ENCODE measurements at regions not wholly inside any gene's neighbourhood (a gene's known extent, or its start where the extent isn't known, plus 50 kb on each side); places are given as distances from the start of the nearest gene placed in this dataset.

GRCh38 chr1:99455760-99456159 lies 190.2 kb upstream of the PALMD start:
- no peak for TF ChIP-seq CTCF (IDR thresholded peaks at IDR 0.05; ENCODE audit: control extremely low read depth in 1 of 3, insufficient read depth in 1 of 3, low read depth in 1 of 3, low read length in 3 of 3)
- no peak for TF ChIP-seq CHD2 (IDR thresholded peaks at IDR 0.05; ENCODE audit: low read length)
- no peak for TF ChIP-seq EP300 (IDR thresholded peaks at IDR 0.05; ENCODE audit: borderline replicate concordance in 1 of 2, low read depth in 2 of 2, low read length in 2 of 2)
- TF ChIP-seq, protein P1, sequence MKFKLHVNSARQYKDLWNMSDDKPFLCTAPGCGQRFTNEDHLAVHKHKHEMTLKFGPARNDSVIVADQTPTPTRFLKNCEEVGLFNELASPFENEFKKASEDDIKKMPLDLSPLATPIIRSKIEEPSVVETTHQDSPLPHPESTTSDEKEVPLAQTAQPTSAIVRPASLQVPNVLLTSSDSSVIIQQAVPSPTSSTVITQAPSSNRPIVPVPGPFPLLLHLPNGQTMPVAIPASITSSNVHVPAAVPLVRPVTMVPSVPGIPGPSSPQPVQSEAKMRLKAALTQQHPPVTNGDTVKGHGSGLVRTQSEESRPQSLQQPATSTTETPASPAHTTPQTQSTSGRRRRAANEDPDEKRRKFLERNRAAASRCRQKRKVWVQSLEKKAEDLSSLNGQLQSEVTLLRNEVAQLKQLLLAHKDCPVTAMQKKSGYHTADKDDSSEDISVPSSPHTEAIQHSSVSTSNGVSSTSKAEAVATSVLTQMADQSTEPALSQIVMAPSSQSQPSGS (IDR thresholded peaks at IDR 0.05; ENCODE audit: low read length), result no peak
- no peak for TF ChIP-seq POLR2AphosphoS5 (IDR thresholded peaks at IDR 0.05; ENCODE audit: low read depth, low read length)
- no peak for TF ChIP-seq BCL11A (IDR thresholded peaks at IDR 0.05; ENCODE audit: low read depth in 2 of 2, low read length in 2 of 2)
- TF ChIP-seq POLR2A (IDR thresholded peaks at IDR 0.05; ENCODE audit: control extremely low read depth in 1 of 2, low read depth in 2 of 2, low read length in 2 of 2), result no peak
- no peak for TF ChIP-seq HDAC6 (IDR thresholded peaks at IDR 0.05; ENCODE audit: low read depth, low read length)
- TF ChIP-seq ASH2L (IDR thresholded peaks at IDR 0.05; ENCODE audit: low read length), result no peak
- no peak for TF ChIP-seq BRCA1 (IDR thresholded peaks at IDR 0.05; ENCODE audit: low read depth, low read length)
